ENCODE measurements at regions not wholly inside any gene's neighbourhood (a gene's known extent, or its start where the extent isn't known, plus 50 kb on each side); places are given as distances from the start of the nearest gene placed in this dataset.
"Not testable (repeated sequence)": the region's sequence is repeated elsewhere in the genome, so short reads cannot be mapped to it uniquely, and the experiment has no call there.

- no peak for TF ChIP-seq POLR2A (IDR thresholded peaks at IDR 0.05)
- TF ChIP-seq EP300 (IDR thresholded peaks at IDR 0.05): no peak
- no peak for TF ChIP-seq CTCF (IDR thresholded peaks at IDR 0.05)
- Histone ChIP-seq H3K27me3 (no peaks in the 10 kb centered on the region), H3K36me3 (no peaks in the 10 kb centered on the region), H3K27ac (no peak overlapping the region), H3K9me3 (no peaks in the 10 kb centered on the region), H3K4me1 (ENCODE audit: insufficient read depth) (no peaks in the 10 kb centered on the region), H3K4me3 (no peak overlapping the region)
- intact Hi-C loops (cut with DNase I): no loop called here
- DNase-seq: no peak
- WGBS, 3 donors: 78 to 81% (median 79%) methylated on average over 8 of the region's 8 CpGs
These were observed 97.7 kb upstream of the SRSF6 start for GRCh38 chr20:43360016-43360415.

- H3K27ac ChIP-seq: no peak overlapping the region
- no peaks in the 10 kb centered on the region for H3K4me1 ChIP-seq (ENCODE audit: insufficient read depth)
- intact Hi-C loops (cut with DNase I): no loop called here
- TF ChIP-seq CTCF (IDR thresholded peaks at IDR 0.05): no peak
- TF ChIP-seq POLR2A (IDR thresholded peaks at IDR 0.05): no peak
- no peak for TF ChIP-seq EP300 (IDR thresholded peaks at IDR 0.05)
- no peaks in the 10 kb centered on the region for H3K27me3 ChIP-seq
- WGBS, 3 donors: 76 to 94% (median 84%) methylated on average over 2 of the region's 2 CpGs
- H3K4me3 ChIP-seq: no peak overlapping the region
- DNase-seq: no peak
- no peaks in the 10 kb centered on the region for H3K36me3 ChIP-seq
- no peaks in the 10 kb centered on the region for H3K9me3 ChIP-seq
These were observed 98.9 kb upstream of the SRSF6 start for GRCh38 chr20:43358811-43359210.

- H3K36me3 ChIP-seq: no peaks in the 10 kb centered on the region
- H3K27me3 ChIP-seq: no peaks in the 10 kb centered on the region
- DNase-seq: no peak
- intact Hi-C loops (cut with DNase I): no loop called here
- H3K4me1 ChIP-seq (ENCODE audit: insufficient read depth): no peaks in the 10 kb centered on the region
- no peak for TF ChIP-seq POLR2A (IDR thresholded peaks at IDR 0.05)
- TF ChIP-seq CTCF (IDR thresholded peaks at IDR 0.05): no peak
- TF ChIP-seq EP300 (IDR thresholded peaks at IDR 0.05): no peak
- WGBS, 3 donors: 81 to 92% (median 88%) methylated on average over 6 of the region's 6 CpGs
- no peak overlapping the region for H3K27ac ChIP-seq
- H3K4me3 ChIP-seq: no peak overlapping the region
- H3K9me3 ChIP-seq: no peaks in the 10 kb centered on the region
These were observed 100.3 kb upstream of the SRSF6 start for GRCh38 chr20:43357352-43357751.

- no peak for DNase-seq
- H3K9me3 ChIP-seq: no peaks in the 10 kb centered on the region
- H3K36me3 ChIP-seq: no peaks in the 10 kb centered on the region
- H3K4me3 ChIP-seq: no peak overlapping the region
- H3K27me3 ChIP-seq: no peaks in the 10 kb centered on the region
- H3K27ac ChIP-seq: no peak overlapping the region
- intact Hi-C loops (cut with DNase I): no loop called here
- TF ChIP-seq POLR2A (IDR thresholded peaks at IDR 0.05) (no peak), CTCF (IDR thresholded peaks at IDR 0.05) (no peak), EP300 (IDR thresholded peaks at IDR 0.05) (no peak)
- no peaks in the 10 kb centered on the region for H3K4me1 ChIP-seq (ENCODE audit: insufficient read depth)
- 46 to 60% (median 57%) methylated on average over 2 of the region's 2 CpGs for WGBS, 3 donors
These were observed 102.1 kb upstream of the SRSF6 start for GRCh38 chr20:43355610-43356009.

GRCh38 chr20:43352996-43353395 lies 104.7 kb upstream of the SRSF6 start:
- WGBS, 3 donors: 84 to 92% (median 87%) methylated on average over 8 of the region's 8 CpGs
- H3K27me3 ChIP-seq: no peaks in the 10 kb centered on the region
- no peak overlapping the region for H3K4me3 ChIP-seq
- H3K9me3 ChIP-seq: no peaks in the 10 kb centered on the region
- intact Hi-C loops (cut with DNase I): loop anchor here in 1 of 4 donors (5.0 kb wide), 1 partner anchor 1779 kb away; no protein-coding TSS in a partner anchor
- TF ChIP-seq EP300 (IDR thresholded peaks at IDR 0.05) (no peak), CTCF (IDR thresholded peaks at IDR 0.05) (no peak), POLR2A (IDR thresholded peaks at IDR 0.05) (no peak)
- H3K4me1 ChIP-seq (ENCODE audit: insufficient read depth): no peaks in the 10 kb centered on the region
- DNase-seq: no peak
- no peak overlapping the region for H3K27ac ChIP-seq
- H3K36me3 ChIP-seq: no peaks in the 10 kb centered on the region

- H3K9me3 ChIP-seq; H3K4me1 ChIP-seq (ENCODE audit: insufficient read depth); H3K36me3 ChIP-seq; H3K4me3 ChIP-seq; H3K27me3 ChIP-seq; H3K27ac ChIP-seq; DNase-seq: not testable (repeated sequence)
- intact Hi-C loops (cut with DNase I): loop anchor here in 1 of 4 donors (5.0 kb wide), 1 partner anchor 1782 kb away; no protein-coding TSS in a partner anchor
- WGBS, 3 donors: 86 to 95% (median 90%) methylated on average over 3 of the region's 3 CpGs
These were observed 107.0 kb upstream of the SRSF6 start for GRCh38 chr20:43350694-43351093.
